Neural crest cell (in vitro differentiated cells): ENCODE measurements at regions not wholly inside any gene's neighbourhood (a gene's known extent, or its start where the extent isn't known, plus 50 kb on each side); places are given as distances from the start of the nearest gene placed in this dataset.

Source experiments
- DNase-seq: peaks from one replicate; pipeline ENCODE4 v3.0.0; 2021; ENCODE audit warnings: low read depth, mixed read lengths, low spot score
- H3K27ac Mint-ChIP-seq: one replicate; pipeline ENCODE4 v1.8.0; 2021; ENCODE audit warnings: mild to moderate bottlenecking, mixed read lengths; ENCODE audit not compliant: unreplicated experiment
- H3K27me3 Mint-ChIP-seq: 2 replicates; pipeline ENCODE4 v1.8.0; 2021; ENCODE audit warnings: low read depth, mild to moderate bottlenecking, mixed read lengths
- H3K36me3 Mint-ChIP-seq: 2 replicates; pipeline ENCODE4 v1.8.0; 2021; ENCODE audit warnings: low read depth, mild to moderate bottlenecking, mixed read lengths
- H3K4me1 Mint-ChIP-seq: 2 replicates; pipeline ENCODE4 v1.8.0; 2021; ENCODE audit warnings: mixed read lengths
- H3K4me3 Mint-ChIP-seq: one replicate; pipeline ENCODE4 v1.8.0; 2021; ENCODE audit warnings: mild to moderate bottlenecking, mixed read lengths
- H3K9me3 Mint-ChIP-seq: 2 replicates; pipeline ENCODE4 v1.8.0; 2021; ENCODE audit warnings: mixed read lengths
- TF ChIP-seq, protein P1 (sequence below): fragments of 200-600 bp; sonication (generic); conservative IDR thresholded peaks from 2 replicates; pipeline ENCODE4 v1.5.0; 2021; ENCODE audit warnings: antibody characterized with exemption, mild to moderate bottlenecking

DNA sequence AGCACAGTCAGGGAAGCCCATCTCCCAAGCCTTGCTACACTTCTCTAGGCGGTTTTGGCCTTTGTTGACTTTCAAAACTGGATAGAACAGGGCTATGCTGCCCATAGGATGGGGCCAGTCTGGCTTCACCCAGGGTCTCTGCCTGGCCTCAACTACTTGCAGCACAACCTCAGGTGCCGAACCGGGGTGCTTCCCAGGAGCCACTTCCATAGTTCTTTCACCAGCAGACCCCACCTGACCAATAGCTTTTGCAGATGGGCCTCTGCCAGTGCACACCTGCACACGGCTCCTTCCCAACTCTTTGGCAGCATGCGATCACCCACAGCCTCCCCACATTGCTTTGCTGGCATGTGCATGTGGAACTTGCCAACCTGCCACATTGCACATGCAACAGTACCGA is 331.6 kb downstream of the CPS1 start:
- Mint-ChIP-seq H3K4me1 (no peaks in the 10 kb centered on the region), H3K4me3 (no peak overlapping the region), H3K27me3 (no peaks in the 10 kb centered on the region), H3K36me3 (no peaks in the 10 kb centered on the region), H3K9me3 (peaks cover 5% of the 10 kb centered on the region), H3K27ac (no peak overlapping the region)
- TF ChIP-seq, protein P1, sequence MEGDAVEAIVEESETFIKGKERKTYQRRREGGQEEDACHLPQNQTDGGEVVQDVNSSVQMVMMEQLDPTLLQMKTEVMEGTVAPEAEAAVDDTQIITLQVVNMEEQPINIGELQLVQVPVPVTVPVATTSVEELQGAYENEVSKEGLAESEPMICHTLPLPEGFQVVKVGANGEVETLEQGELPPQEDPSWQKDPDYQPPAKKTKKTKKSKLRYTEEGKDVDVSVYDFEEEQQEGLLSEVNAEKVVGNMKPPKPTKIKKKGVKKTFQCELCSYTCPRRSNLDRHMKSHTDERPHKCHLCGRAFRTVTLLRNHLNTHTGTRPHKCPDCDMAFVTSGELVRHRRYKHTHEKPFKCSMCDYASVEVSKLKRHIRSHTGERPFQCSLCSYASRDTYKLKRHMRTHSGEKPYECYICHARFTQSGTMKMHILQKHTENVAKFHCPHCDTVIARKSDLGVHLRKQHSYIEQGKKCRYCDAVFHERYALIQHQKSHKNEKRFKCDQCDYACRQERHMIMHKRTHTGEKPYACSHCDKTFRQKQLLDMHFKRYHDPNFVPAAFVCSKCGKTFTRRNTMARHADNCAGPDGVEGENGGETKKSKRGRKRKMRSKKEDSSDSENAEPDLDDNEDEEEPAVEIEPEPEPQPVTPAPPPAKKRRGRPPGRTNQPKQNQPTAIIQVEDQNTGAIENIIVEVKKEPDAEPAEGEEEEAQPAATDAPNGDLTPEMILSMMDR = no peak
- DNase-seq = no peak

DNA sequence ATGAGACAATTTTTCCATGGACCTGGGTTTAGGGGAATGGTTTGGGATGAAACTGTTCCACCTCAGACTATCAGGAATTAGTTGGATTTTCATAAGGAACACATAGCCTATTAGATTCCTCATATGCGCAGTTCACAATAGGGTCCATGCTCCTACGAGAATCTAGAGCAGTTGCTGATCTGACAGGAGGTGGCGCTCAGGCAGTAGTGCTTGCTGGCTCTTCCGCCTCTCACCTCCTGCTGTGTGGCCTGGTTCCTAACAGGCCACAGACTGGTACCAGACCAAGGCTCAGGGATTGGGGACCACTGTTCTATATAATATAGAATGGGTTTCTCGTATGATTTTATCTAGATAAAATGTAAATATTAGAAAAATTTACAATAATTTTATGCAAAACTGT is 338.7 kb downstream of the CPS1 start:
- no peaks in the 10 kb centered on the region for H3K36me3 Mint-ChIP-seq
- no peaks in the 10 kb centered on the region for H3K27me3 Mint-ChIP-seq
- H3K4me3 Mint-ChIP-seq = no peak overlapping the region
- H3K9me3 Mint-ChIP-seq = peaks cover 8% of the 10 kb centered on the region
- DNase-seq = no peak
- no peak overlapping the region for H3K27ac Mint-ChIP-seq
- TF ChIP-seq, protein P1 = no peak
- peaks cover 3% of the 10 kb centered on the region for H3K4me1 Mint-ChIP-seq

DNA sequence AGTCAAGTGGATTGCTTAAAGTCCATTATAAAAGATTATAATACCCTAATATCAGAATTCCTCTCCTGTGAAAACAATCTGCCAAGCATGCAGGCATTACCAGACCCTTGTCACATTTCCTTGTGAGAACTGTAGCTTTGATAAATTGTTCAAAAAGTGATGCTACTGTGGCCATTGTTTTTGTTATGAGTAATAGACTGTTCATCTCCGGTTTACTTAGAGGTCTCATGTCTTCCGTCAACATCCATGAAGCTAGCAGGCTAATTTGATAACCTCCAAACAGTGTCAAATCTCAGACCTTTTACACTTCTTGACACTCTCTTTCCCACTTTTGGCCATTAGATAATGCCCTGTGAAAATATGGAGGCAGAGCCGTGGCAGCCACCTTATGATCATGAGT is 342.7 kb downstream of the CPS1 start:
- Mint-ChIP-seq H3K36me3 (no peaks in the 10 kb centered on the region), H3K9me3 (no peaks in the 10 kb centered on the region), H3K4me3 (no peak overlapping the region), H3K27ac (no peak overlapping the region), H3K4me1 (peaks cover 3% of the 10 kb centered on the region), H3K27me3 (no peaks in the 10 kb centered on the region)
- TF ChIP-seq, protein P1 = no peak
- DNase-seq = no peak

DNA sequence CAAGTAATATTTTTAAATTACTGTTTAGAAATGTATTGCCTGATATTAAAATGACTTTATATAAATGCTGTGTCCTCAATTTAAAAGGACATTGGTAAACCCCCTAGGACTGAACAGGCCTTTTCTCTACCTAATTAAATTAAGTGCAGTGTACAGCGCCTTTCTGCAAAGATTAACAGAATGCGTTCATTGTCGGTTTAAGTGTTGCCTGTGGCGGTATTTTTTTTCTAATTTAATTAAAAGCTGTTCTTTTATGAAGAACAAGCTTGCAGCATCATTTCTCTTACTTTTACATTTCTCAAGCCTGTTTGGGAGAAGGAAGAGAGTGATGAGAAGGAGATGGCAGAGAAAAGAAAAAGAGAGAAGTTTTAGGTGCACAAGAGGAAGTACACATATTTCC is 344.9 kb downstream of the CPS1 start:
- Mint-ChIP-seq H3K36me3 (no peaks in the 10 kb centered on the region), H3K27ac (no peak overlapping the region), H3K27me3 (no peaks in the 10 kb centered on the region), H3K9me3 (no peaks in the 10 kb centered on the region), H3K4me3 (no peak overlapping the region), H3K4me1 (peaks cover 3% of the 10 kb centered on the region)
- no peak for DNase-seq
- TF ChIP-seq, protein P1 = no peak

DNA sequence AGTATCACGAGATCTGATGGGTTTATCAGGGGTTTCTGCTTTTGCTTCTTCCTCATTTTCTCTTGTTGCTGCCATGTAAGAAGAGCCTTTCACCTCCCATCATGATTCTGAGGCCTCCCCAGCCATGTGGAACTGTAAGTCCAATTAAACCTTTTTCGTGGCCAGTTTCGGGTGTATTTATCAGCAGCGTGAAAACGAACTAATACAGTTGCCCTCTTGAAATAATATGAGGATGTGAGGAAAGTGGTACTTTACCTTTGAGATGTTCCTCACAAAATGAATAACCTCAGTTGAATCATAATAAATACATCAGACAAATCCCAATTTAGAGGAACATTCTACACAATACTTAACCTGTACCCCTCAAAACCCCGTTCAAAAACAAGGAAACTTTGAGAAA is 356.4 kb downstream of the CPS1 start:
- Mint-ChIP-seq H3K27me3 (no peaks in the 10 kb centered on the region), H3K27ac (no peak overlapping the region), H3K9me3 (peaks cover 3% of the 10 kb centered on the region), H3K4me1 (no peaks in the 10 kb centered on the region), H3K4me3 (no peak overlapping the region), H3K36me3 (no peaks in the 10 kb centered on the region)
- DNase-seq = no peak
- TF ChIP-seq, protein P1 = no peak

DNA sequence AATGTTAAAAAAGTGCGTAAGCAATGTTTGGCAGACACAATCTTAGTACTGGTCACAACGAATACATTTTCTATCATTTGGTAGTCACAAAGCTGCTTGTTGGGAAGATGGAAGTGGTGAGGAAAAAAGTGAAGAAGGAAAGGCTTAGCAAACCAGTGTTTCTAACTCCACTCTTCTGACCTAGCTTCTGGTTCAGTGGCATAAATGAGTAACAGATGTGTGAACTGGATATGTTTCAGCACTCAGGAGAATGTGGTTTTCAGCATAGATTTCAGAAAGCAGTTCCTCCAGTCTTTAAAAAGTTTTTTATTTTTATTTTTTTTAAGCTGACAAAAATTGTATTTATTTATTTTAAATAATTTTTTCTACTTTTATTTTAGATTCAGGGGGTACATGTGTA is 357.1 kb downstream of the CPS1 start:
- H3K36me3 Mint-ChIP-seq = no peaks in the 10 kb centered on the region
- TF ChIP-seq, protein P1 = no peak
- H3K4me1 Mint-ChIP-seq = no peaks in the 10 kb centered on the region
- H3K9me3 Mint-ChIP-seq = no peaks in the 10 kb centered on the region
- no peak overlapping the region for H3K27ac Mint-ChIP-seq
- DNase-seq = no peak
- no peaks in the 10 kb centered on the region for H3K27me3 Mint-ChIP-seq
- H3K4me3 Mint-ChIP-seq = no peak overlapping the region
